Upper lobe of right lung (tissue), 1 donor: ENCODE measurements at regions not wholly inside any gene's neighbourhood (a gene's known extent, or its start where the extent isn't known, plus 50 kb on each side); places are given as distances from the start of the nearest gene placed in this dataset.

Experiments
- ATAC-seq: fragments of 200-7000 bp; cut with Tn5 transposase; one replicate; pipeline ENCODE4 v1.9.1; 2020; ENCODE audit warnings: mild to moderate bottlenecking, moderate library complexity
- DNase-seq: peaks from one replicate; pipeline ENCODE4 v3.0.0-alpha.2; 2020
- H3K27ac ChIP-seq: fragments of 200-600 bp; one replicate; pipeline ENCODE4 v1.8.0; 2022
- H3K27me3 ChIP-seq: fragments of 200-600 bp; one replicate; pipeline ENCODE4 v1.8.0; 2022; ENCODE audit warnings: mild to moderate bottlenecking
- H3K36me3 ChIP-seq: fragments of 200-600 bp; one replicate; pipeline ENCODE4 v1.8.0; 2022
- H3K4me1 ChIP-seq: fragments of 200-600 bp; one replicate; pipeline ENCODE4 v1.8.0; 2022
- H3K4me3 ChIP-seq: fragments of 200-600 bp; one replicate; pipeline ENCODE4 v1.8.0; 2022; ENCODE audit warnings: mild to moderate bottlenecking
- H3K9me3 ChIP-seq: fragments of 200-600 bp; one replicate; pipeline ENCODE4 v1.8.0; 2022
- intact Hi-C: fragments of 100-400 bp; cut with DNase I; formaldehyde crosslinking; loops from one replicate; pipeline ENCODE4 v1.11.0; 2022
- TF ChIP-seq, protein P1 (sequence below): fragments of 200-600 bp; IDR thresholded peaks from one replicate; pipeline ENCODE4 v1.8.0; 2022; ENCODE audit warnings: antibody characterized with exemption
- donor health status: DM: no; HTN: yes; CAD: no; lungs with severe emphysema.

DNA sequence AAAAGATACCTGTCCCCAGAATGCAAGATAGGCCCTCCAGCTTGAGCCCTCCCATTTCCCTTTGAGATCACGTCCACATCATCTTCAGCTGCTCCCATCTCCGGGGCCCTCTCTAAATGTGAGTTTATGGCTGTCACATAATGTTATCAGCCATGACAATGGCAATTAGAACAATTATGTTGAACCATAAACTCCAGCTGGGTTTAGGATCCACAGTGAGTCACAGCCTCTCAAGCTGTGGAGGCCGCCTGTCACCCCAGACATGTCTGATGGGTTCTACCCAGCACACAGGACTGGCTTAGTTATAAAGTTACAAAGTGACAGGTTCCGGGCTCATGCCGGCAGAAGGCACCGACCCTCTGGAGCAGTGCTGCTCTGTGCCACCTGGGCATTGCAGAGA lies 597.3 kb downstream of the PTPRU start:
- H3K4me1 ChIP-seq, result no peaks in the 10 kb centered on the region
- ATAC-seq, result no peak

DNA sequence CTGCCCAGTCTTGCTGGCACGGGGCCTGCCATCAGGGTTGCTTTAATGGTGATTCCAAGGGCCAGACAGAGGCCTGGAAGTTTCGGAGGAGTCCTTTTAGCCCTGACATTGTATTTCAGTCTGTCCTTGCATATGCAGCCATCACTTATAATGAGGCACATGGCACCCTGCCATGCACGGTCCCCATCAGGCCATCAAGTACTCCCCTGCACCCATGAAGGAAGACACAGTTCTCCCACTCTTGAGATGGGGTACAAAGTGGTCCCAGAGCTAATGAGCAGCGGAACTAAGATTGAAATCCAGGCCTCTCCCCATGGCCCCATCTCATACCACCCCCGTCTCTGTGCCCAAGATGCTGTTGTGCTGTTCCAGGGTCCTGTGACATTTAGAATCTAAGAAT lies 596.6 kb downstream of the PTPRU start:
- TF ChIP-seq, protein P1, sequence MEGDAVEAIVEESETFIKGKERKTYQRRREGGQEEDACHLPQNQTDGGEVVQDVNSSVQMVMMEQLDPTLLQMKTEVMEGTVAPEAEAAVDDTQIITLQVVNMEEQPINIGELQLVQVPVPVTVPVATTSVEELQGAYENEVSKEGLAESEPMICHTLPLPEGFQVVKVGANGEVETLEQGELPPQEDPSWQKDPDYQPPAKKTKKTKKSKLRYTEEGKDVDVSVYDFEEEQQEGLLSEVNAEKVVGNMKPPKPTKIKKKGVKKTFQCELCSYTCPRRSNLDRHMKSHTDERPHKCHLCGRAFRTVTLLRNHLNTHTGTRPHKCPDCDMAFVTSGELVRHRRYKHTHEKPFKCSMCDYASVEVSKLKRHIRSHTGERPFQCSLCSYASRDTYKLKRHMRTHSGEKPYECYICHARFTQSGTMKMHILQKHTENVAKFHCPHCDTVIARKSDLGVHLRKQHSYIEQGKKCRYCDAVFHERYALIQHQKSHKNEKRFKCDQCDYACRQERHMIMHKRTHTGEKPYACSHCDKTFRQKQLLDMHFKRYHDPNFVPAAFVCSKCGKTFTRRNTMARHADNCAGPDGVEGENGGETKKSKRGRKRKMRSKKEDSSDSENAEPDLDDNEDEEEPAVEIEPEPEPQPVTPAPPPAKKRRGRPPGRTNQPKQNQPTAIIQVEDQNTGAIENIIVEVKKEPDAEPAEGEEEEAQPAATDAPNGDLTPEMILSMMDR, result no peak
- H3K36me3 ChIP-seq, result no peaks in the 10 kb centered on the region
- DNase-seq, result no peak

More for the DNA sequence above, 597.3 kb downstream of the PTPRU start:
- H3K9me3 ChIP-seq, result no peaks in the 10 kb centered on the region
- H3K27ac ChIP-seq, result no peak overlapping the region
- H3K4me3 ChIP-seq, result no peak overlapping the region
- peaks cover 18% of the 10 kb centered on the region for H3K27me3 ChIP-seq
- no peaks in the 10 kb centered on the region for H3K36me3 ChIP-seq
- intact Hi-C loops, result no loop called here
- TF ChIP-seq, protein P1, result no peak
- DNase-seq, result no peak

DNA sequence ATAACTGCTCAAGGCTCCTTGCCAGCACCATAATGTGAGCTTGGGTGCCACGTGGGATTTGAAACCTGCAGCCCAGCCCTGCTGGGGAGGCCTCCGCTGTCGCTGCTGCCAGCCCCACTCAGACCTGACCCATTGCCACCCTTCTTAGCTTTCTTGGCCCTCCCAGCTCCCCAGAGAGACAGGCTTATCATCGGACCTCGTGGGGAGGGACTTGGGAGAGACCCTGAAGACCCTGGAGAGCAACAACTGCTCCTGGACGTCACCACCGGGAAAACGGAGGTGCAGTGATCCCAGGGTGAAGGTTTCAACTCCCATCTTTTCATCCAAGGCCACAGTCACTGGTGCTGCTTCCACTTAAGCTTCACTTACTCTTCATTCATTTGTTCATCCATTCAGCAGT lies 596.1 kb downstream of the PTPRU start:
- no peak overlapping the region for H3K27ac ChIP-seq
- H3K36me3 ChIP-seq, result no peaks in the 10 kb centered on the region
- peaks cover 23% of the 10 kb centered on the region for H3K27me3 ChIP-seq
- no peaks in the 10 kb centered on the region for H3K9me3 ChIP-seq
- TF ChIP-seq, protein P1, result no peak
- DNase-seq (no peak), ATAC-seq (no peak)
- H3K4me3 ChIP-seq, result no peak overlapping the region
- H3K4me1 ChIP-seq, result no peaks in the 10 kb centered on the region
- intact Hi-C loops, result no loop called here

More for the DNA sequence above, 596.6 kb downstream of the PTPRU start:
- no peak for ATAC-seq
- H3K4me1 ChIP-seq, result no peaks in the 10 kb centered on the region
- H3K9me3 ChIP-seq, result no peaks in the 10 kb centered on the region
- H3K27me3 ChIP-seq, result peaks cover 18% of the 10 kb centered on the region
- intact Hi-C loops, result no loop called here
- H3K27ac ChIP-seq, result no peak overlapping the region
- no peak overlapping the region for H3K4me3 ChIP-seq

DNA sequence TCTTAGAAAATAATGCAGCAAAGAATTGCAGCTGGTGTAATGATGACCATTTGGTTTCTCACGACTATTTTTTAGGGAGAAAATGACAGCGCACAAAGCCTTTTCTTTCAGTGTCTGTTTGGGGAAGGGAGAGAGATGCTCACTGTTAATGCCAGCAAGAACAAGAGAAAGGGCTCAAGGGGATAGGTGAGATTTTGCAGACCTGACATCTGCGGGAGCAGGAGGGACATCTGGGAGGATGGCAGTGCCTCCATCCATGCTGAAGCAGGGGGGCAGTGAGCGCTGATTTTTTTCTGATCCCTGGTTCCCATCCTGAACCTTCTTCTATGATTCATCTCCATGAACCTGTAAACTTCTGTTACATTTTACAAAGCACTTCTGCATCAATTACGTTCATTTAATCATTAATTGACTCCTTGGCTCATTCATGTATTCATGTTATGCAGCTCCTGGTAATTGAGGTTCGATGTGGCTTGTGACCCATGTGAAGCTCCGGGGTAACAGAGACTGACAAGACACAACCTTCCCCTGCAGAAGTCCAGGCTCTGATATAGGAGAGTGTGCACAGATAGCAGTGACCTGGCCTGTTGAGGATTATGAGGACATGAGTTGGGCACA lies 595.3 kb downstream of the PTPRU start:
- Histone ChIP-seq H3K27me3 (peaks cover 27% of the 10 kb centered on the region), H3K36me3 (no peaks in the 10 kb centered on the region), H3K4me3 (no peak overlapping the region), H3K27ac (no peak overlapping the region), H3K9me3 (no peaks in the 10 kb centered on the region), H3K4me1 (no peaks in the 10 kb centered on the region)
- ATAC-seq (no peak), DNase-seq (no peak)
- TF ChIP-seq, protein P1, result no peak
- intact Hi-C loops, result no loop called here

DNA sequence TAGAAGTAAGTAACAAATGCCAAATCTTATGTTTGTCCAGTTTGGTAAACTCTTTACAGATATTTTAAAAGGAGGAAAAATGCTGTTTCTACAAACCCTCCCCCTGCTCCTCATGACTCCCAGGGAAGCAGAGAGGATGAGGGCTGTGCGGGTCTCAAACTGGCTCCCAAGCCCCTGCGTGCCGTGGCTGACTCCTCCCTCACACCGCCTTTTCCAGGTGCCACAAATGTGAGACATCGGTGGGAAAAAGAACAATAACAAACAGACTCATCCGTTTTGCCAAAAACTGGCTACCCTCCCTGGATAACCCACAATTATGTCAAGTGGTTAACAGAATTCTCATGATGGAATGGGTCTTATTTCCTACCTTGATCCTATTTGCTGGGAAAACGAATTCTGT lies 594.6 kb downstream of the PTPRU start:
- Histone ChIP-seq H3K27ac (no peak overlapping the region), H3K9me3 (no peaks in the 10 kb centered on the region), H3K27me3 (peaks cover 26% of the 10 kb centered on the region), H3K36me3 (no peaks in the 10 kb centered on the region), H3K4me3 (no peak overlapping the region), H3K4me1 (no peaks in the 10 kb centered on the region)
- ATAC-seq, result no peak
- intact Hi-C loops, result no loop called here
- TF ChIP-seq, protein P1, result no peak
- DNase-seq, result no peak

DNA sequence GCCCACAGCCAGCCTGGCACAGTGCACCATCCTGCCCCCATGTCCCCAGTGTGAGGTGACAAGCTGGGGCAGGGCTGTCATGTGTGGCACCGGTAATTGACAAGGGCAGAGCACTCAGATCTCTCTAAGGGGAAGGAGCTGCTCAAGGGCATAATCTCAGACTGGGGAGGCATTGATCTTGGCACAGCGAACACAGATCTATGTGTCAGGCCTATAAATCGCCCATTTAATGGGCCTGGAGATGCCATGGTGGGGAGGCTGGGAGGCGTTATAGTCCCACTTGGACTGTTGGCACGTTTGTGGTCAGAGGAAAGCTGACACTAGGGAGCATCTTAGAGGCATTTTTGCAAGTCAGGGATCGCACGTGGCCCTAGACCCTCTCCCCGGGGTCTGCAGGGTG lies 594.1 kb downstream of the PTPRU start:
- no peaks in the 10 kb centered on the region for H3K4me1 ChIP-seq
- no peaks in the 10 kb centered on the region for H3K9me3 ChIP-seq
- no peak for ATAC-seq
- no peaks in the 10 kb centered on the region for H3K36me3 ChIP-seq
- no peak for DNase-seq
- TF ChIP-seq, protein P1, result no peak
- H3K27ac ChIP-seq, result no peak overlapping the region
- H3K27me3 ChIP-seq, result peaks cover 21% of the 10 kb centered on the region
- H3K4me3 ChIP-seq, result no peak overlapping the region
- intact Hi-C loops, result no loop called here
